SK-N-DZ (cell line): ENCODE measurements at regions not wholly inside any gene's neighbourhood (a gene's known extent, or its start where the extent isn't known, plus 50 kb on each side); places are given as distances from the start of the nearest gene placed in this dataset.

Experiments
- DNase-seq: peaks from one replicate; pipeline ENCODE4 v3.0.0-alpha.2; 2015; ENCODE audit warnings: low spot score

GRCh38 chr10:131444862-131445461, 133.4 kb upstream of the TCERG1L start:
- DNase-seq: no peak

- no peak for DNase-seq
These were observed 134.1 kb upstream of the TCERG1L start for GRCh38 chr10:131445623-131446022.

GRCh38 chr10:131446171-131446570, 134.7 kb upstream of the TCERG1L start:
- no peak for DNase-seq

GRCh38 chr10:131448171-131448570, 136.7 kb upstream of the TCERG1L start:
- DNase-seq: no peak

- no peak for DNase-seq
These were observed 137.4 kb upstream of the TCERG1L start for GRCh38 chr10:131448883-131449282.

GRCh38 chr10:131450216-131450765, 138.8 kb upstream of the TCERG1L start:
- no peak for DNase-seq

GRCh38 chr10:131451407-131452015, 140.0 kb upstream of the TCERG1L start:
- no peak for DNase-seq

GRCh38 chr10:131452926-131453720, 141.6 kb upstream of the TCERG1L start:
- no peak for DNase-seq

- peak; percentile 45 for DNase-seq
These were observed 142.5 kb upstream of the TCERG1L start for GRCh38 chr10:131453721-131454634.

GRCh38 chr10:131456411-131456810, 144.9 kb upstream of the TCERG1L start:
- no peak for DNase-seq

- DNase-seq: no peak
These were observed 149.6 kb upstream of the TCERG1L start for GRCh38 chr10:131461093-131461492.

GRCh38 chr10:131464789-131465188, 153.3 kb upstream of the TCERG1L start:
- no peak for DNase-seq

GRCh38 chr10:131469551-131469950, 158.0 kb upstream of the TCERG1L start:
- no peak for DNase-seq

- no peak for DNase-seq
These were observed 162.1 kb upstream of the TCERG1L start for GRCh38 chr10:131473645-131474044.

- no peak for DNase-seq
These were observed 162.9 kb upstream of the TCERG1L start for GRCh38 chr10:131474416-131474815.

GRCh38 chr10:131475043-131475442, 163.5 kb upstream of the TCERG1L start:
- DNase-seq: no peak

GRCh38 chr10:131475803-131476202, 164.3 kb upstream of the TCERG1L start:
- DNase-seq: no peak

- DNase-seq: no peak
These were observed 166.1 kb upstream of the TCERG1L start for GRCh38 chr10:131477457-131478121.

GRCh38 chr10:131478377-131478989, 167.0 kb upstream of the TCERG1L start:
- DNase-seq: no peak

- no peak for DNase-seq
These were observed 168.5 kb upstream of the TCERG1L start for GRCh38 chr10:131480066-131480465.
